Activated CD8-positive, alpha-beta T cell treated with anti-CD3 and anti-CD28 coated beads for 36 hours (primary cell): ENCODE measurements at regions not wholly inside any gene's neighbourhood (a gene's known extent, or its start where the extent isn't known, plus 50 kb on each side); places are given as distances from the start of the nearest gene placed in this dataset.

ENCODE experiments used
- ATAC-seq: fragments of 200-7000 bp; cut with Tn5 transposase; one replicate; pipeline ENCODE4 v1.10.0; 2021; ENCODE audit warnings: mild to moderate bottlenecking, moderate library complexity
- CTCF ChIA-PET: fragments of 350-600 bp; sonication (Branson Sonifier 250); formaldehyde crosslinking; loops from one replicate; lab custom pipeline; 2021; ENCODE audit warnings: antibody characterized with exemption; lab: Charles Lee
- POLR2A ChIA-PET: fragments of 350-600 bp; sonication (Branson Sonifier 250); formaldehyde crosslinking; loops from one replicate; lab custom pipeline; 2021; ENCODE audit warnings: antibody characterized with exemption; lab: Charles Lee
- DNase-seq: peaks from one replicate; pipeline ENCODE4 v3.0.0-alpha.2; 2020
- H3K27ac Mint-ChIP-seq: one replicate; pipeline ENCODE4 v1.8.0; 2021; ENCODE audit warnings: mild to moderate bottlenecking, mixed read lengths
- H3K27me3 Mint-ChIP-seq: one replicate; pipeline ENCODE4 v1.8.0; 2021; ENCODE audit warnings: mixed read lengths
- H3K36me3 Mint-ChIP-seq: one replicate; pipeline ENCODE4 v1.8.0; 2021; ENCODE audit warnings: low read depth, mixed read lengths
- H3K4me1 Mint-ChIP-seq: one replicate; pipeline ENCODE4 v1.8.0; 2021; ENCODE audit warnings: low read depth, mixed read lengths
- H3K4me3 Mint-ChIP-seq: one replicate; pipeline ENCODE4 v1.8.0; 2021; ENCODE audit warnings: mild to moderate bottlenecking, moderate library complexity, mixed read lengths
- H3K9me3 Mint-ChIP-seq: one replicate; pipeline ENCODE4 v1.8.0; 2021; ENCODE audit warnings: mixed read lengths
- CTCF ChIP-seq: fragments of 200-600 bp; IDR thresholded peaks from one replicate; pipeline ENCODE4 v1.8.0; 2022; ENCODE audit warnings: antibody characterized with exemption, mild to moderate bottlenecking
- intact Hi-C: fragments of 100-400 bp; cut with micrococcal nuclease; formaldehyde crosslinking; loops from one replicate; pipeline ENCODE4 v1.10.0; 2022

GRCh38 chr14:85438481-85438942 is 91.4 kb upstream of the FLRT2 start:
- H3K27ac Mint-ChIP-seq: no peak overlapping the region
- no peaks in the 10 kb centered on the region for H3K27me3 Mint-ChIP-seq
- no peaks in the 10 kb centered on the region for H3K36me3 Mint-ChIP-seq
- H3K4me1 Mint-ChIP-seq: no peaks in the 10 kb centered on the region
- DNase-seq (no peak), ATAC-seq (no peak)
- intact Hi-C loops: loop anchor here (10.0 kb wide), 1 partner anchor 346 kb away; no protein-coding TSS in a partner anchor
- H3K9me3 Mint-ChIP-seq: peaks cover 3% of the 10 kb centered on the region
- CTCF ChIA-PET: no interaction called here
- no peak overlapping the region for H3K4me3 Mint-ChIP-seq
- no peak for TF ChIP-seq CTCF
- POLR2A ChIA-PET: no interaction called here

- ATAC-seq: no peak
- H3K9me3 Mint-ChIP-seq: peaks cover 3% of the 10 kb centered on the region
- intact Hi-C loops: loop anchor here (10.0 kb wide), 1 partner anchor 345 kb away; no protein-coding TSS in a partner anchor
- ChIA-PET POLR2A (no interaction called here), CTCF (no interaction called here)
- H3K27me3 Mint-ChIP-seq: no peaks in the 10 kb centered on the region
- TF ChIP-seq CTCF: no peak
- H3K4me3 Mint-ChIP-seq: no peak overlapping the region
- no peak for DNase-seq
- H3K36me3 Mint-ChIP-seq: no peaks in the 10 kb centered on the region
- H3K27ac Mint-ChIP-seq: no peak overlapping the region
- no peaks in the 10 kb centered on the region for H3K4me1 Mint-ChIP-seq
Measured at GRCh38 chr14:85439696-85440328, 90.1 kb upstream of the FLRT2 start.

- Mint-ChIP-seq H3K4me1 (no peaks in the 10 kb centered on the region), H3K4me3 (no peak overlapping the region), H3K27ac (no peak overlapping the region), H3K27me3 (no peaks in the 10 kb centered on the region), H3K9me3 (peaks cover 7% of the 10 kb centered on the region), H3K36me3 (no peaks in the 10 kb centered on the region)
- POLR2A ChIA-PET: no interaction called here
- no peak for DNase-seq
- ATAC-seq: no peak
- CTCF ChIA-PET: no interaction called here
- no peak for TF ChIP-seq CTCF
- intact Hi-C loops: no loop called here
Measured at GRCh38 chr14:85441909-85442643, 87.9 kb upstream of the FLRT2 start.

- no peaks in the 10 kb centered on the region for H3K36me3 Mint-ChIP-seq
- no peaks in the 10 kb centered on the region for H3K4me1 Mint-ChIP-seq
- DNase-seq (no peak), ATAC-seq (no peak)
- no peak overlapping the region for H3K4me3 Mint-ChIP-seq
- H3K27ac Mint-ChIP-seq: no peak overlapping the region
- peaks cover 7% of the 10 kb centered on the region for H3K9me3 Mint-ChIP-seq
- TF ChIP-seq CTCF: no peak
- intact Hi-C loops: no loop called here
- POLR2A ChIA-PET: no interaction called here
- no peaks in the 10 kb centered on the region for H3K27me3 Mint-ChIP-seq
- CTCF ChIA-PET: no interaction called here
Measured at GRCh38 chr14:85442996-85443395, 86.9 kb upstream of the FLRT2 start.

- H3K27ac Mint-ChIP-seq: no peak overlapping the region
- intact Hi-C loops: no loop called here
- peaks cover 6% of the 10 kb centered on the region for H3K9me3 Mint-ChIP-seq
- H3K36me3 Mint-ChIP-seq: no peaks in the 10 kb centered on the region
- no peaks in the 10 kb centered on the region for H3K4me1 Mint-ChIP-seq
- no peaks in the 10 kb centered on the region for H3K27me3 Mint-ChIP-seq
- ChIA-PET POLR2A (no interaction called here), CTCF (no interaction called here)
- ATAC-seq (no peak), DNase-seq (no peak)
- no peak for TF ChIP-seq CTCF
- no peak overlapping the region for H3K4me3 Mint-ChIP-seq
Measured at GRCh38 chr14:85444635-85445034, 85.3 kb upstream of the FLRT2 start.
